ENCODE measurements at regions not wholly inside any gene's neighbourhood (a gene's known extent, or its start where the extent isn't known, plus 50 kb on each side); places are given as distances from the start of the nearest gene placed in this dataset.

- no peak overlapping the region for H3K4me3 Mint-ChIP-seq
- peaks cover 3% of the 10 kb centered on the region for H3K9me3 Mint-ChIP-seq
- CTCF ChIA-PET, result no interaction called here
- no peaks in the 10 kb centered on the region for H3K36me3 Mint-ChIP-seq (ENCODE audit: low read depth)
- POLR2A ChIA-PET, result no interaction called here
- H3K27me3 Mint-ChIP-seq, result no peaks in the 10 kb centered on the region
- no peak for TF ChIP-seq CTCF (IDR thresholded peaks at IDR 0.05)
- H3K4me1 Mint-ChIP-seq, result no peaks in the 10 kb centered on the region
- ATAC-seq (ENCODE audit: low read depth) (no peak), DNase-seq (no peak)
- H3K27ac Mint-ChIP-seq, result no peak overlapping the region
- intact Hi-C loops (cut with micrococcal nuclease), result no loop called here
Observed at GRCh38 chr4:31130930-31131329, 410.8 kb downstream of the PCDH7 start.

GRCh38 chr4:31134720-31135119 lies 414.6 kb downstream of the PCDH7 start:
- intact Hi-C loops (cut with micrococcal nuclease), result no loop called here
- no peak for TF ChIP-seq CTCF (IDR thresholded peaks at IDR 0.05)
- ChIA-PET CTCF (no interaction called here), POLR2A (no interaction called here)
- H3K36me3 Mint-ChIP-seq (ENCODE audit: low read depth), result no peaks in the 10 kb centered on the region
- H3K4me3 Mint-ChIP-seq, result no peak overlapping the region
- H3K27ac Mint-ChIP-seq, result no peak overlapping the region
- peaks cover 6% of the 10 kb centered on the region for H3K9me3 Mint-ChIP-seq
- H3K4me1 Mint-ChIP-seq, result no peaks in the 10 kb centered on the region
- DNase-seq (no peak), ATAC-seq (ENCODE audit: low read depth) (no peak)
- H3K27me3 Mint-ChIP-seq, result no peaks in the 10 kb centered on the region

- ChIA-PET CTCF (no interaction called here), POLR2A (no interaction called here)
- H3K36me3 Mint-ChIP-seq (ENCODE audit: low read depth), result no peaks in the 10 kb centered on the region
- H3K4me1 Mint-ChIP-seq, result no peaks in the 10 kb centered on the region
- ATAC-seq (ENCODE audit: low read depth), result no peak
- H3K4me3 Mint-ChIP-seq, result no peak overlapping the region
- TF ChIP-seq CTCF (IDR thresholded peaks at IDR 0.05), result no peak
- no peak for DNase-seq
- no peak overlapping the region for H3K27ac Mint-ChIP-seq
- intact Hi-C loops (cut with micrococcal nuclease), result no loop called here
- no peaks in the 10 kb centered on the region for H3K27me3 Mint-ChIP-seq
- H3K9me3 Mint-ChIP-seq, result peaks cover 6% of the 10 kb centered on the region
Observed at GRCh38 chr4:31139767-31140166, 419.6 kb downstream of the PCDH7 start.

- Mint-ChIP-seq H3K4me3 (no peak overlapping the region), H3K36me3 (ENCODE audit: low read depth) (no peaks in the 10 kb centered on the region), H3K27me3 (no peaks in the 10 kb centered on the region), H3K27ac (no peak overlapping the region), H3K4me1 (no peaks in the 10 kb centered on the region), H3K9me3 (peaks cover 6% of the 10 kb centered on the region)
- DNase-seq, result no peak
- ATAC-seq (ENCODE audit: low read depth), result no peak
- POLR2A ChIA-PET, result no interaction called here
- CTCF ChIA-PET, result no interaction called here
- intact Hi-C loops (cut with micrococcal nuclease), result no loop called here
- no peak for TF ChIP-seq CTCF (IDR thresholded peaks at IDR 0.05)
Observed at GRCh38 chr4:31141095-31141831, 421.1 kb downstream of the PCDH7 start.

GRCh38 chr4:31141832-31142142 lies 421.6 kb downstream of the PCDH7 start:
- ChIA-PET POLR2A (no interaction called here), CTCF (no interaction called here)
- Mint-ChIP-seq H3K27ac (no peak overlapping the region), H3K36me3 (ENCODE audit: low read depth) (no peaks in the 10 kb centered on the region), H3K4me1 (no peaks in the 10 kb centered on the region), H3K9me3 (peaks cover 6% of the 10 kb centered on the region), H3K27me3 (no peaks in the 10 kb centered on the region), H3K4me3 (no peak overlapping the region)
- no peak for TF ChIP-seq CTCF (IDR thresholded peaks at IDR 0.05)
- intact Hi-C loops (cut with micrococcal nuclease), result no loop called here
- DNase-seq (no peak), ATAC-seq (ENCODE audit: low read depth) (no peak)

Data from activated B cell treated with CpG ODN at 0.5 μM for 24 hours (primary cell).